Upper lobe of left lung (tissue), 6 donors: ENCODE measurements at regions not wholly inside any gene's neighbourhood (a gene's known extent, or its start where the extent isn't known, plus 50 kb on each side); places are given as distances from the start of the nearest gene placed in this dataset.

ENCODE experiments used
- ATAC-seq, 2 donors: fragments of 200-7000 bp; cut with Tn5 transposase; one replicate each; pipeline ENCODE4 v1.9.1; 2022; ENCODE audit warnings: mild to moderate bottlenecking in 2 of 2, moderate library complexity in 2 of 2; ENCODE audit not compliant: low FRiP score in 2 of 2
- DNase-seq, 2 donors: peaks; one replicate each; pipeline ENCODE4 v3.0.0-alpha.2; 2019 to 2020
- H3K27ac ChIP-seq, 4 donors: fragments of 200-600 bp; sonication (generic); one replicate each; pipeline ENCODE4 v1.5.1; 2016 to 2019
- H3K27me3 ChIP-seq, 4 donors: fragments of 200-600 bp; sonication (generic); one replicate each; pipeline ENCODE4 v1.5.1; 2017 to 2019
- H3K36me3 ChIP-seq, 4 donors: fragments of 200-600 bp; sonication (generic); one replicate each; pipeline ENCODE4 v1.5.1; 2016 to 2019
- H3K4me1 ChIP-seq, 4 donors: fragments of 200-600 bp; sonication (generic); one replicate each; pipeline ENCODE4 v1.5.1; 2018 to 2019
- H3K4me3 ChIP-seq, 4 donors: fragments of 200-600 bp; sonication (generic); one replicate each; pipeline ENCODE4 v1.5.1; 2017 to 2019; ENCODE audit warnings: mild to moderate bottlenecking in 2 of 4, moderate library complexity in 1 of 4
- H3K9me3 ChIP-seq, 4 donors: fragments of 200-600 bp; sonication (generic); one replicate each; pipeline ENCODE4 v1.5.1; 2018 to 2019
- EP300 ChIP-seq, 4 donors: sonication (generic); formaldehyde crosslinking; IDR thresholded peaks; one replicate each; pipeline ENCODE4 v1.5.1; 2017; ENCODE audit warnings: antibody characterized with exemption in 4 of 4, control low read depth in 2 of 4
- POLR2A ChIP-seq, 4 donors: fragments of 450-650 bp; IDR thresholded peaks; one replicate each; pipeline ENCODE4 v1.5.1; 2016 to 2017; ENCODE audit warnings: antibody characterized with exemption in 4 of 4, mild to moderate bottlenecking in 2 of 4
- POLR2AphosphoS5 ChIP-seq, 2 donors: sonication (generic); formaldehyde crosslinking; IDR thresholded peaks; one replicate each; pipeline ENCODE4 v1.5.1; 2017; ENCODE audit warnings: antibody characterized with exemption in 2 of 2
- WGBS, 2 donors: methylation state at CpG; one replicate each; pipeline ENCODE4 v1.1.5; 2017 to 2018; 5-methylcytosine and 5-hydroxymethylcytosine counted together
- TF ChIP-seq, protein P1 (sequence below), 6 experiments: fragments of 450-650 bp in 4 of 6; fragments of 200-600 bp in 2 of 6; sonication (generic) in 2 of 6; IDR thresholded peaks; one replicate each; pipeline ENCODE4 v1.5.1; 2016 to 2019; ENCODE audit warnings: antibody characterized with exemption in 6 of 6
- donor health status: DM: no; HTN: no; CAD: no; lungs with moderate emphysema.
- donor health status: DM: no; HTN: yes; CAD: no; lungs with severe emphysema.

DNA sequence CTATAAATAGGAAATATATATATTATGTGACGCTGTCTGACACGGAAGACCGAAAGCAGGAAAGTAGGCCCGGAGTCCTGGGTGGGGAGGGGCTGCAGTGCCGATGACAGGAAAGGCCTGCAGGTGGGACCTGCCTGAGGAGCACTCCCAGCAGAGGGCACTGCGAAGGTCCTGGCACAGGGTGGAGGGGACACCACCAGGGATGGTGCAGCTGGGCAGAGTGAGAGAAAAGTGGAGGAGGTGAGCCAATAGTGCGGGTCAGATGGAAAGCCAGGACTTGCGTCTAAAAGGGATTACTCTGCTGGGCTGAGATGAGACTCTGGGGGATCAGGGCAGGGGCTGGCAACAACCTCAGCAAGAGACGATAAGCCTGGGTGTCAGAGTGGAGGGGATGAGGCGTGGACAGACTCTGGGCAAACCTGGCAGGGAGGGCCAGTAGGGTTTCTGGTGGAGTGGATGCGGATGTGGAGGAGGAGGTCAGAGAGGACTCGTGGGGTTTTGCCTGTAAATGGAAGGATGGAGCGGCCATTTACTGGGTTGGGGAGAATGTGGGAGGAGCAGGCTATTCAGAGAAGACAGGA lies 118.2 kb upstream of the ZNF746 start:
- peaks cover 38 to 100% (median 92%) of the 10 kb centered on the region in 4 donors for H3K36me3 ChIP-seq
- no peak overlapping the region for H3K4me3 ChIP-seq
- no peak for DNase-seq
- no peaks in the 10 kb centered on the region for H3K9me3 ChIP-seq
- TF ChIP-seq EP300 (IDR thresholded peaks at IDR 0.05) (no peak), POLR2A (IDR thresholded peaks at IDR 0.05) (no peak), POLR2AphosphoS5 (IDR thresholded peaks at IDR 0.05) (no peak)
- TF ChIP-seq, protein P1, sequence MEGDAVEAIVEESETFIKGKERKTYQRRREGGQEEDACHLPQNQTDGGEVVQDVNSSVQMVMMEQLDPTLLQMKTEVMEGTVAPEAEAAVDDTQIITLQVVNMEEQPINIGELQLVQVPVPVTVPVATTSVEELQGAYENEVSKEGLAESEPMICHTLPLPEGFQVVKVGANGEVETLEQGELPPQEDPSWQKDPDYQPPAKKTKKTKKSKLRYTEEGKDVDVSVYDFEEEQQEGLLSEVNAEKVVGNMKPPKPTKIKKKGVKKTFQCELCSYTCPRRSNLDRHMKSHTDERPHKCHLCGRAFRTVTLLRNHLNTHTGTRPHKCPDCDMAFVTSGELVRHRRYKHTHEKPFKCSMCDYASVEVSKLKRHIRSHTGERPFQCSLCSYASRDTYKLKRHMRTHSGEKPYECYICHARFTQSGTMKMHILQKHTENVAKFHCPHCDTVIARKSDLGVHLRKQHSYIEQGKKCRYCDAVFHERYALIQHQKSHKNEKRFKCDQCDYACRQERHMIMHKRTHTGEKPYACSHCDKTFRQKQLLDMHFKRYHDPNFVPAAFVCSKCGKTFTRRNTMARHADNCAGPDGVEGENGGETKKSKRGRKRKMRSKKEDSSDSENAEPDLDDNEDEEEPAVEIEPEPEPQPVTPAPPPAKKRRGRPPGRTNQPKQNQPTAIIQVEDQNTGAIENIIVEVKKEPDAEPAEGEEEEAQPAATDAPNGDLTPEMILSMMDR (IDR thresholded peaks at IDR 0.05), result no peak
- H3K4me1 ChIP-seq, result no peaks in the 10 kb centered on the region
- H3K27me3 ChIP-seq, result no peaks in the 10 kb centered on the region
- no peak for ATAC-seq
- H3K27ac ChIP-seq, result no peak overlapping the region
- WGBS, 2 donors, result 89 to 90% methylated on average over 13 of the region's 13 CpGs

DNA sequence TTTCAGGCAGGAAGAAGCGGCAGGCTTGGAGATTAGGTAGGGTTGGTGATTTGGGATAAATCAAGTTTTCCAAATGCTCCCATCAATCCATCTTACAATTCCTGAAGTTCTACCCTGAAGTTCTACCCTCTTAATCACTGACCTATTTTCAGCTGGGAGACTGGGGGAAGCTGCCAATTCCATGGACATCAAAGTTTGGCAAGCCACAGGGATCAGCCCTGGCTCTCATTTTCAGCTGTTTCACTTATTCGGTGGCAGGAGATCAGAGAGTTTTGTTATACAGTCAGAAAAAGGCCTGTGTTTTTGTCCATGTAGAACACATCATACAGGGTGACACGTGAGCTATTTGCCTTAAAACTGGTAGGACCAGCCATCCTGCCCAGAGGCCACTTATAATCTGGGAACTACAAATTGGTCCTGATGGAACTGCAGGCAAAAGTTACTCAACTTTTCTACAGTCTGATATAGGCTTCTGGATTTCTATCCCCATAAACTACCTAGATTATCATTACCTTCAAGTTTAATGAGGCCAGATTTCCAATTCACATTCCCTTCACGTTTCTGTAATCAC lies 112.9 kb upstream of the ZNF746 start:
- peaks cover 18 to 90% (median 54%) of the 10 kb centered on the region in 4 donors for H3K36me3 ChIP-seq
- no peaks in the 10 kb centered on the region for H3K27me3 ChIP-seq
- ATAC-seq (no peak), DNase-seq (no peak)
- no peak overlapping the region for H3K27ac ChIP-seq
- no peak overlapping the region for H3K4me3 ChIP-seq
- 71 to 89% methylated on average over 4 of the region's 4 CpGs for WGBS, 2 donors
- H3K4me1 ChIP-seq, result no peaks in the 10 kb centered on the region
- no peaks in the 10 kb centered on the region for H3K9me3 ChIP-seq
- no peak for TF ChIP-seq POLR2AphosphoS5 (IDR thresholded peaks at IDR 0.05)
- no peak for TF ChIP-seq POLR2A (IDR thresholded peaks at IDR 0.05)
- no peak for TF ChIP-seq EP300 (IDR thresholded peaks at IDR 0.05)
- TF ChIP-seq, protein P1 (IDR thresholded peaks at IDR 0.05), result no peak

DNA sequence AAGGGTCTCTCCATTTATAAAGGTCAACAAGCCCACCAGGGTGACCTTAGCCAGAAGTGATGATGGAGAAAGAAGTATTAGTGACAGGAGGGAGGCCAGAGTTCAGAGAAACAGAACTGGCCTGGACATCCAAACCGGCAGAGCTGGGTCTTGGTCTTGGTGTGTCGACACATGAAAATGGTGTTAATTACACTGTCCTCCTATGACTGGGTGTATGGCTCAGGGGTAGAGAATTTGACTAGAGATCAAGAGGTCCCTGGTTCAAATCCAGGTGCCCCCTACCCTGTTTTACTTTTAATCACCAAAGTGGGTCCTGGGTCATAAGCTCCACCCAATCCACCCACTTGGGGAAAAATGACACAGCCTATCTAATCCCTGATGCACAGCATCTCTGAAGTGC lies 110.6 kb upstream of the ZNF746 start:
- H3K27me3 ChIP-seq, result no peaks in the 10 kb centered on the region
- DNase-seq (no peak), ATAC-seq (no peak)
- H3K9me3 ChIP-seq, result no peaks in the 10 kb centered on the region
- H3K4me1 ChIP-seq, result no peaks in the 10 kb centered on the region
- TF ChIP-seq, protein P1 (IDR thresholded peaks at IDR 0.05), result no peak
- no peak for TF ChIP-seq POLR2A (IDR thresholded peaks at IDR 0.05)
- no peak for TF ChIP-seq EP300 (IDR thresholded peaks at IDR 0.05)
- no peak for TF ChIP-seq POLR2AphosphoS5 (IDR thresholded peaks at IDR 0.05)
- H3K27ac ChIP-seq, result no peak overlapping the region
- 97% methylated on average over 2 of the region's 2 CpGs for WGBS, 2 donors
- no peak overlapping the region for H3K4me3 ChIP-seq
- H3K36me3 ChIP-seq, result peaks cover 14 to 81% (median 34%) of the 10 kb centered on the region in 4 donors

DNA sequence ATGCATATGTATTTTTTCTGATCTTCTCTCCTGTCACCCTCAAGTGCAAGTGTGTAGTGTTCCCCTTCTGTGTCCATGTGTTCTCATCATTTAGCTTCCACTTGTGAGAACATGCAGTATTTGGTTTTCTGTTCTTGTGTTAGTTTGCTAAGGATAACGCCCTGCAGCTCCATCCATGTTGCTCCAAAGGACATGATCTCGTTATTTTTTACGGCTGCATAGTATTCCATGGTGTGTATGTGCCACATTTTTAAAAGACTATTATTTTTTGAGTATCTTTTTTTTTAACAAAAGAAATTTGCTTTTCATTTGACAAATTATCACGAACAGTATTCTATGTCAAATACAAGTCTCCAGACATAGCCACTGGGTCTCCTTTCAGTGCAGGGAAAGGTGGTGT lies 110.1 kb upstream of the ZNF746 start:
- no peak for TF ChIP-seq POLR2AphosphoS5 (IDR thresholded peaks at IDR 0.05)
- no peak for TF ChIP-seq EP300 (IDR thresholded peaks at IDR 0.05)
- TF ChIP-seq, protein P1 (IDR thresholded peaks at IDR 0.05), result no peak
- no peak for TF ChIP-seq POLR2A (IDR thresholded peaks at IDR 0.05)
- H3K27ac ChIP-seq, result no peak overlapping the region
- H3K36me3 ChIP-seq, result peaks cover 10 to 81% (median 32%) of the 10 kb centered on the region in 4 donors

DNA sequence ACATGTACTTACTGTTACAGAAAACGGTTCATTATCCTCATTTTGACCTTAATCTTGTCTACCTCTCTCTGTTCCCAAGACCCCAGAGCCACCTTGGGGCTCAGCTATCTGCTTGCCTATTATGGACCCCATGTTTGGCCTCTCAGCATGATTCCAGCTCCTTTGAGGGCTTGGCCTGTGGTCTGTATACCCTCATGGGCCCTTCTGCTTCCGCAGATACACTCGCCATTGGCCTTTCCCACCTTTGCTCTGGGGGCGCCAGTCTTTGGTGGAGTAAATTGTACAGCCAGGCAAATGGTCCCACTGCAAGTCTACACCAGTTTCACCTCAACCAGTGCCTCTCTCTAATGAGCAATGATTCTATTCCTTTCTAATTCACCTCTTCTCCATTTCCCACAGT lies 109.2 kb upstream of the ZNF746 start:
- Histone ChIP-seq H3K4me1 (no peaks in the 10 kb centered on the region), H3K36me3 (peaks cover 8 to 81% (median 28%) of the 10 kb centered on the region in 4 donors), H3K27ac (no peak overlapping the region), H3K4me3 (no peak overlapping the region), H3K27me3 (no peaks in the 10 kb centered on the region), H3K9me3 (no peaks in the 10 kb centered on the region)
- WGBS, 2 donors, result 96 to 98% methylated on average over 4 of the region's 4 CpGs
- ATAC-seq (no peak), DNase-seq (no peak)
- TF ChIP-seq, protein P1 (IDR thresholded peaks at IDR 0.05), result no peak
- TF ChIP-seq POLR2A (IDR thresholded peaks at IDR 0.05) (no peak), EP300 (IDR thresholded peaks at IDR 0.05) (no peak), POLR2AphosphoS5 (IDR thresholded peaks at IDR 0.05) (no peak)

More for the DNA sequence above, 110.1 kb upstream of the ZNF746 start:
- 96 to 99% methylated on average over 4 of the region's 4 CpGs for WGBS, 2 donors
- no peaks in the 10 kb centered on the region for H3K4me1 ChIP-seq
- ATAC-seq (no peak), DNase-seq (no peak)
- no peaks in the 10 kb centered on the region for H3K27me3 ChIP-seq
- H3K4me3 ChIP-seq, result no peak overlapping the region
- H3K9me3 ChIP-seq, result no peaks in the 10 kb centered on the region
